Endothelial cell of umbilical vein (primary cell): ENCODE measurements at regions not wholly inside any gene's neighbourhood (a gene's known extent, or its start where the extent isn't known, plus 50 kb on each side); places are given as distances from the start of the nearest gene placed in this dataset.

Source experiments
- GATA2 ChIP-seq: IDR thresholded peaks from 2 replicates; pipeline ENCODE4 v1.7.0; 2011; ENCODE audit warnings: low read depth, mild to moderate bottlenecking, moderate library complexity, mixed read lengths, low read length; ENCODE audit not compliant: insufficient read length, insufficient read depth
- POLR2A ChIP-seq: IDR thresholded peaks from 2 replicates; pipeline ENCODE4 v1.6.1; 2012; ENCODE audit warnings: low read depth, mild to moderate bottlenecking, control low read depth, low read length
- TF ChIP-seq, protein P1 (sequence below), 2 donors: IDR thresholded peaks; 1 replicate in 1 of 2; 2 replicates in 1 of 2; pipeline ENCODE4 v1.5.1; 2011; ENCODE audit warnings: low read length in 2 of 2, mild to moderate bottlenecking in 2 of 2, moderate library complexity in 2 of 2, control low read depth in 1 of 2, inconsistent platforms in 1 of 2, low read depth in 1 of 2; ENCODE audit not compliant: insufficient read depth in 1 of 2; ENCODE audit errors: extremely low read depth in 1 of 2

DNA sequence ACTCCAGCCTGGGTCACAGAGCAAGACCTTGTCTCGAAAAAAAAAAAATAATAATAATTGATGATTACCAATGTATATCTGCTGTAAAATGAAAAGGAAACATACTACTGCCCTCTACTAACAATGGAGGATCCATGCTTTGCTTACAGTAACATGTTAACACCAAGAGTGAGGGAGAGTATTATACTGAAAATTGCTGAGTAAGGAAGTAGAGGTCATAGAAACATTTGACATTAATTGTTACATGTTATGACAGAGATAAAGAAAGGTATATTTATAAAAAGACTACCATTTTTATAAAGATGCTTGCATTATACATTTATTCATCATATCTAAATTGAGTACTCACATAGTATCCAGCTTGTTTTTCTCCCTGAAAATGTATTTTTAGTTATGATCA lies 1989.8 kb upstream of the TENM3 start:
- TF ChIP-seq, protein P1, sequence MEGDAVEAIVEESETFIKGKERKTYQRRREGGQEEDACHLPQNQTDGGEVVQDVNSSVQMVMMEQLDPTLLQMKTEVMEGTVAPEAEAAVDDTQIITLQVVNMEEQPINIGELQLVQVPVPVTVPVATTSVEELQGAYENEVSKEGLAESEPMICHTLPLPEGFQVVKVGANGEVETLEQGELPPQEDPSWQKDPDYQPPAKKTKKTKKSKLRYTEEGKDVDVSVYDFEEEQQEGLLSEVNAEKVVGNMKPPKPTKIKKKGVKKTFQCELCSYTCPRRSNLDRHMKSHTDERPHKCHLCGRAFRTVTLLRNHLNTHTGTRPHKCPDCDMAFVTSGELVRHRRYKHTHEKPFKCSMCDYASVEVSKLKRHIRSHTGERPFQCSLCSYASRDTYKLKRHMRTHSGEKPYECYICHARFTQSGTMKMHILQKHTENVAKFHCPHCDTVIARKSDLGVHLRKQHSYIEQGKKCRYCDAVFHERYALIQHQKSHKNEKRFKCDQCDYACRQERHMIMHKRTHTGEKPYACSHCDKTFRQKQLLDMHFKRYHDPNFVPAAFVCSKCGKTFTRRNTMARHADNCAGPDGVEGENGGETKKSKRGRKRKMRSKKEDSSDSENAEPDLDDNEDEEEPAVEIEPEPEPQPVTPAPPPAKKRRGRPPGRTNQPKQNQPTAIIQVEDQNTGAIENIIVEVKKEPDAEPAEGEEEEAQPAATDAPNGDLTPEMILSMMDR (IDR thresholded peaks at IDR 0.05; ENCODE audit: extremely low read depth in 1 of 2, insufficient read depth in 1 of 2, low read depth in 1 of 2, low read length in 2 of 2), result no peak
- TF ChIP-seq POLR2A (no peak), GATA2 (no peak)
